Activated CD4-positive, alpha-beta T cell treated with anti-CD3 and anti-CD28 coated beads, Interleukin-2, amount 50 U/mL, for 16 hours (primary cell): ENCODE measurements at regions not wholly inside any gene's neighbourhood (a gene's known extent, or its start where the extent isn't known, plus 50 kb on each side); places are given as distances from the start of the nearest gene placed in this dataset.

Source experiments
- DNase-seq: peaks from one replicate; pipeline ENCODE4 v3.0.0-alpha.2; 2020

- DNase-seq: no peak
These were observed 144.5 kb downstream of the SEC61B start for GRCh38 chr9:99366621-99367020.

GRCh38 chr9:99368341-99369326 is 146.6 kb downstream of the SEC61B start:
- no peak for DNase-seq

GRCh38 chr9:99369327-99369722 is 147.2 kb downstream of the SEC61B start:
- DNase-seq: no peak

- no peak for DNase-seq
These were observed 148.3 kb downstream of the SEC61B start for GRCh38 chr9:99370376-99370775.

GRCh38 chr9:99371376-99371775 is 149.3 kb downstream of the SEC61B start:
- no peak for DNase-seq

GRCh38 chr9:99373912-99374311 is 151.8 kb downstream of the SEC61B start:
- no peak for DNase-seq

- no peak for DNase-seq
These were observed 152.7 kb downstream of the SEC61B start for GRCh38 chr9:99374793-99375192.

- DNase-seq: no peak
These were observed 153.4 kb downstream of the SEC61B start for GRCh38 chr9:99375481-99375880.

- no peak for DNase-seq
These were observed 156.0 kb downstream of the SEC61B start for GRCh38 chr9:99377790-99378775.

GRCh38 chr9:99383536-99383935 is 161.5 kb downstream of the SEC61B start:
- no peak for DNase-seq

GRCh38 chr9:99385215-99385614 is 163.1 kb downstream of the SEC61B start:
- DNase-seq: no peak

- no peak for DNase-seq
These were observed 163.8 kb downstream of the SEC61B start for GRCh38 chr9:99385814-99386279.

GRCh38 chr9:99387431-99387830 is 165.3 kb downstream of the SEC61B start:
- no peak for DNase-seq

- DNase-seq: no peak
These were observed 167.3 kb downstream of the SEC61B start for GRCh38 chr9:99389087-99390033.

GRCh38 chr9:99391937-99392594 is 170.0 kb downstream of the SEC61B start:
- DNase-seq: no peak

GRCh38 chr9:99392986-99393385 is 170.9 kb downstream of the SEC61B start:
- DNase-seq: no peak

GRCh38 chr9:99393993-99394392 is 171.9 kb downstream of the SEC61B start:
- DNase-seq: no peak

- DNase-seq: no peak
These were observed 176.2 kb downstream of the SEC61B start for GRCh38 chr9:99398241-99398640.

GRCh38 chr9:99399474-99399873 is 177.4 kb downstream of the SEC61B start:
- no peak for DNase-seq

GRCh38 chr9:99400184-99400731 is 178.2 kb downstream of the SEC61B start:
- no peak for DNase-seq
